ENCODE measurements at regions not wholly inside any gene's neighbourhood (a gene's known extent, or its start where the extent isn't known, plus 50 kb on each side); places are given as distances from the start of the nearest gene placed in this dataset.

DNA sequence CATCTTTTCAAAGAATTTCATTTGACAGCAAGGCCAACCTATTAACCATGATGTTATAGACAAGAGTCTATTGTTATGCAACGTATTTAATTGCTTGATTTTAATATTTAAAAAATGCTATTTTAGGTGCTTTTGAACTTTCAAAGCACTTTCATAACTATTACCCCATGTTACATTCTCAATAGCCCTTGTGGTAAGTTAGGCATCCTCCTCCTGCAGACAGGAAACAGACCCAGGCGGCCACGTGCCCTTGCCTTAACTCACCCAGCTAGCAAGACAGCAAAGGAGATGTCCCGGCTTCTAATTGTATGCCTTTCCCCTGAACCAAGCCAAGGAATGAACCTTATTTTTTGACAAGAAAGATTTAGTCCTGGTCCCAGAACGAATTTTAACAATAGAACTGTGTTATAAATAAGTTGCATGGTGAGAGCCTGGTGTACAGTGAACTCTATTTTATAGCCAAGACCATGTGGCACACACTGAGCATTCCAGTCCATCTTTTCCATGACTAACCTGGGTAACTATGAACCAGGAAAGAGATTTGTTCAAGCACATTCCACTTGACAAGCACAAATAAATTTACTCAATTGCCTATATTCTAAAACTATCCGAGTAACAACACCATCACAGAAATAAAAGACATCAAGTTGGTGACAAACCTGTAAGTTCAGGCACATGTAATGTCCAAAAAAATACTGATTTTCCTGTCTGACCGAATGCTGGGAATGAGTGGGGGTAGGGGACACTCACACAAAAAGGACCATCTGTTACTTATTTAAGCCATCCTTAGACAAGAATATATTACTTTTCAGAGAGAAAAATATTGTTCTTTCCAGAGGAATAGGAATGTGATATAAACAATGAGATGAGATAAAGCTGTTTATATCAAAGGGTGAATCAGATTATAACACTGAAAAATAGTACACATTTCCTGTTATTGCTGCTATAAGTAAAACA is 163.0 kb downstream of the EFNB2 start:
- Mint-ChIP-seq H3K4me3 (no peak overlapping the region), H3K9me3 (peaks cover 0 to 2% (median 0%) of the 10 kb centered on the region in 11 donors), H3K27me3 (peaks cover 2 to 32% (median 21%) of the 10 kb centered on the region in 5 donors), H3K4me1 (peaks cover 0 to 2% (median 0%) of the 10 kb centered on the region in 7 donors), H3K36me3 (no peaks in the 10 kb centered on the region), H3K27ac (no peak overlapping the region)
- H3K27me3 ChIP-seq (ENCODE audit: control insufficient read depth in 2 of 2, insufficient read depth in 2 of 2, low read length in 2 of 2) = no peaks in the 10 kb centered on the region
- intact Hi-C loops (cut with micrococcal nuclease) = no loop called here
- no peaks in the 10 kb centered on the region for H3K36me3 ChIP-seq (ENCODE audit: control insufficient read depth in 2 of 3, insufficient read depth in 3 of 3, low read length in 3 of 3)
- POLR2A ChIA-PET = no interaction called here
- DNase-seq (no peak), ATAC-seq (no peak)
- H3K4me3 ChIP-seq (ENCODE audit: low read length) = no peak overlapping the region
- CTCF ChIA-PET = no interaction called here
- H3K9me3 ChIP-seq (ENCODE audit: control insufficient read depth in 2 of 3, low read length in 3 of 3) = no peaks in the 10 kb centered on the region
- H3K27ac ChIP-seq (ENCODE audit: low read depth, low read length) = no peak overlapping the region
- no peaks in the 10 kb centered on the region for H3K4me1 ChIP-seq (ENCODE audit: control insufficient read depth in 2 of 2, insufficient read depth in 2 of 2, low read length in 2 of 2)

DNA sequence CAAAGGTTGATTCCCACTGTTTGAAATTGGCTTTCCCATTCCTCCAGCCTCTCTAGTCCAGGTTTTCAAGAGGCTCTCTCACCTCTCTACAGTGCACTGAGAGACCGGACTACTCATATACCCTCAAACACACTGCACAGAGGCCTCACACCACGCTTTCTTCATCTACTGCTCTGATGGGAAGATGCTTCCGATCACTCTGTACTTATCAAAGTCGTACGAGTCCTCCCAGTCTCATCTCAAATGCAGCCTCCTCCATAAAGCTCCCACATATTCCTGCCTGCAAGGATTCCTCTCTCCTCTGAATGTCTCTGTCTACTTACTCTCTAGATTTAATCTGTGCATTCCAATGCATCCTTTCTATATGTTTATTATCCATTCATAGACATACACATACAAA is 164.4 kb downstream of the EFNB2 start:
- no peaks in the 10 kb centered on the region for H3K4me1 Mint-ChIP-seq
- Histone ChIP-seq H3K36me3 (ENCODE audit: control insufficient read depth in 2 of 3, insufficient read depth in 3 of 3, low read length in 3 of 3) (no peaks in the 10 kb centered on the region), H3K27me3 (ENCODE audit: control insufficient read depth in 2 of 2, insufficient read depth in 2 of 2, low read length in 2 of 2) (no peaks in the 10 kb centered on the region), H3K4me3 (ENCODE audit: low read length) (no peak overlapping the region), H3K27ac (ENCODE audit: low read depth, low read length) (no peak overlapping the region), H3K4me1 (ENCODE audit: control insufficient read depth in 2 of 2, insufficient read depth in 2 of 2, low read length in 2 of 2) (no peaks in the 10 kb centered on the region), H3K9me3 (ENCODE audit: control insufficient read depth in 2 of 3, low read length in 3 of 3) (no peaks in the 10 kb centered on the region)
- ChIA-PET POLR2A (no interaction called here), CTCF (no interaction called here)
- H3K27me3 Mint-ChIP-seq = peaks cover 2 to 23% (median 18%) of the 10 kb centered on the region in 5 donors
- intact Hi-C loops (cut with micrococcal nuclease) = no loop called here
- peaks cover 0 to 5% (median 0%) of the 10 kb centered on the region in 11 donors for H3K9me3 Mint-ChIP-seq
- no peak for DNase-seq
- peak overlapping the region in 1 of 9 donors; percentile 4 for H3K27ac Mint-ChIP-seq
- no peak overlapping the region for H3K4me3 Mint-ChIP-seq
- no peaks in the 10 kb centered on the region for H3K36me3 Mint-ChIP-seq
- no peak for ATAC-seq

DNA sequence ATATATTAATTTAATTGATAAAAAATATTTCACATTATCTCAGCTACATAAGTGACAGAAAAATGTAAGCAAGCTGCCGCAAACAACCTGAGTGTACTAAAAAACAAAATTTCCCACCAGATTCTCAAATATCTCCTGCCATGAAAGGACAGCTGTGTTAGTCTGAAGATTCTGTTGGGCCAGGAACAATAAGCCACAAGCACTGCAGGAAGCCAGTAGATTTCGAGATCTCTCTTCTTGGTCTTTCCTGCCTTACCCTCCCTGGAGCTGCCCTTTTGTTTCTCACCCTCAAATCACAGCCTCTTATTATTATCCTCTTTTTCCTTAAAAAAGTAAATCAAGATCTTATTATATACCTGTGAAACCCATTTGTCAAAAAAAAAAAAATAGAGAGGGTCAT is 165.6 kb downstream of the EFNB2 start:
- intact Hi-C loops (cut with micrococcal nuclease) = no loop called here
- Histone ChIP-seq H3K27ac (ENCODE audit: low read depth, low read length) (no peak overlapping the region), H3K4me1 (ENCODE audit: control insufficient read depth in 2 of 2, insufficient read depth in 2 of 2, low read length in 2 of 2) (no peaks in the 10 kb centered on the region), H3K9me3 (ENCODE audit: control insufficient read depth in 2 of 3, low read length in 3 of 3) (no peaks in the 10 kb centered on the region), H3K36me3 (ENCODE audit: control insufficient read depth in 2 of 3, insufficient read depth in 3 of 3, low read length in 3 of 3) (no peaks in the 10 kb centered on the region), H3K27me3 (ENCODE audit: control insufficient read depth in 2 of 2, insufficient read depth in 2 of 2, low read length in 2 of 2) (no peaks in the 10 kb centered on the region), H3K4me3 (ENCODE audit: low read length) (no peak overlapping the region)
- no peak for ATAC-seq
- ChIA-PET POLR2A (no interaction called here), CTCF (no interaction called here)
- Mint-ChIP-seq H3K4me3 (no peak overlapping the region), H3K27me3 (peaks cover 2 to 21% (median 11%) of the 10 kb centered on the region in 5 donors), H3K4me1 (no peaks in the 10 kb centered on the region), H3K27ac (no peak overlapping the region), H3K36me3 (no peaks in the 10 kb centered on the region), H3K9me3 (peaks cover 0 to 9% (median 2%) of the 10 kb centered on the region in 11 donors)
- no peak for DNase-seq

DNA sequence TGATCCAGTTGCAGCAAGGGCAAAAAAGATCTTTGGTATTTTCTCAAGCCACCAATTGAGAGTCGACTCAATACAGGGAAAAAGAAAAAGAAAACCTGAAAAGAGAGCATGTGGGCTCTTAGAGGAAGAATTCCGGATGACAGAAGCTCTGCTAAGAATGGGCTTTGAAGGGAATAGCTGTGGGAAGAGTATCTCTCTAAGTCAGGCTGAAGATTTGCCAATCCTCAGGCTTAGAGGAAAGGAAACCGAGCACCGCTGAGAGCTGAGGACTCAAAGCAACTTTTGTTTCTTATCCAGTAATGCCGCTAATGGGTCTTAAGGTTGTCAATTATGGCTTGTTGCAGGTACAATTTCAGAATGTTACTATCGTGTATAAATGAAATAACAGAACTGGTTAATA is 166.4 kb downstream of the EFNB2 start:
- Histone ChIP-seq H3K4me3 (ENCODE audit: low read length) (no peak overlapping the region), H3K36me3 (ENCODE audit: control insufficient read depth in 2 of 3, insufficient read depth in 3 of 3, low read length in 3 of 3) (no peaks in the 10 kb centered on the region), H3K27me3 (ENCODE audit: control insufficient read depth in 2 of 2, insufficient read depth in 2 of 2, low read length in 2 of 2) (no peaks in the 10 kb centered on the region), H3K4me1 (ENCODE audit: control insufficient read depth in 2 of 2, insufficient read depth in 2 of 2, low read length in 2 of 2) (no peaks in the 10 kb centered on the region), H3K27ac (ENCODE audit: low read depth, low read length) (no peak overlapping the region), H3K9me3 (ENCODE audit: control insufficient read depth in 2 of 3, low read length in 3 of 3) (no peaks in the 10 kb centered on the region)
- intact Hi-C loops (cut with micrococcal nuclease) = no loop called here
- POLR2A ChIA-PET = no interaction called here
- peaks cover 2 to 21% (median 9%) of the 10 kb centered on the region in 5 donors for H3K27me3 Mint-ChIP-seq
- no peak for ATAC-seq
- H3K36me3 Mint-ChIP-seq = no peaks in the 10 kb centered on the region
- H3K4me3 Mint-ChIP-seq = no peak overlapping the region
- no peak for DNase-seq
- peaks cover 0 to 17% (median 3%) of the 10 kb centered on the region in 11 donors for H3K9me3 Mint-ChIP-seq
- no peaks in the 10 kb centered on the region for H3K4me1 Mint-ChIP-seq
- CTCF ChIA-PET = no interaction called here
- no peak overlapping the region for H3K27ac Mint-ChIP-seq

DNA sequence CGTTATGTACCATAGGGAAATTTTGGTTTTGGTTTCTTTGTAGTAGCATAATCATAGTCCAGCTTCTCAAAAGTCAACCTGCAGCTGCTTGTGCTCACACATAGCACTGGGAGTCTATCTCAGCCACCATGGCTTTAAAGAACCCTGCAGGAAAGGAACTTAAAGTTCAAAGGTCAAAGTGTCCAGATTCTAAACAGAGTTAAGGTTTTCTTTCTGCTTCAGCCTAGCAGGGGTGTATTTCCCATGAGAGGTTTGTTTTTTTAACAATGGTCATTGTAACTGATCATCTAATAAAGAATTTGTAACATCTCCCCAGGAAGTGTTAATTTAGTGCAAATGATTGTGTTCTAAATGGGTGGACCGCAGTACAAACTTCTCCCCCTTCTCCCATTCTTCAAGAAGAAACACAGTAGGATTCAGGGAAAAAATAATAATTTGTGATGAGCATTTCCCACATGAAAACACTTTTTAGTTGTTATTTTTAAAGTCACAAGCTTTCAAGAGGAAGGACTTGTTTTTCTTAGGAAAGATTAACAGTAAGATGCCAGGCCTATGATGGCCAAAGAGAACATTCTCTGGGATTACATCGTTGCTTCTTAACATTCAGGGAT is 168.0 kb downstream of the EFNB2 start:
- no peaks in the 10 kb centered on the region for H3K36me3 Mint-ChIP-seq
- no peaks in the 10 kb centered on the region for H3K36me3 ChIP-seq (ENCODE audit: control insufficient read depth in 2 of 3, insufficient read depth in 3 of 3, low read length in 3 of 3)
- no peak overlapping the region for H3K27ac Mint-ChIP-seq
- H3K4me1 ChIP-seq (ENCODE audit: control insufficient read depth in 2 of 2, insufficient read depth in 2 of 2, low read length in 2 of 2) = no peaks in the 10 kb centered on the region
- peaks cover 0 to 18% (median 5%) of the 10 kb centered on the region in 11 donors for H3K9me3 Mint-ChIP-seq
- H3K27me3 Mint-ChIP-seq = peaks cover 2 to 14% (median 7%) of the 10 kb centered on the region in 5 donors
- H3K27me3 ChIP-seq (ENCODE audit: control insufficient read depth in 2 of 2, insufficient read depth in 2 of 2, low read length in 2 of 2) = no peaks in the 10 kb centered on the region
- no peak overlapping the region for H3K4me3 Mint-ChIP-seq
- H3K4me3 ChIP-seq (ENCODE audit: low read length) = no peak overlapping the region
- no peak overlapping the region for H3K27ac ChIP-seq (ENCODE audit: low read depth, low read length)
- H3K4me1 Mint-ChIP-seq = no peaks in the 10 kb centered on the region
- DNase-seq (no peak), ATAC-seq (no peak)
- intact Hi-C loops (cut with micrococcal nuclease) = no loop called here
- POLR2A ChIA-PET = no interaction called here
- H3K9me3 ChIP-seq (ENCODE audit: control insufficient read depth in 2 of 3, low read length in 3 of 3) = no peaks in the 10 kb centered on the region
- CTCF ChIA-PET = interaction anchor here (0.5 kb wide), 1 partner anchor 18 kb away, joined by 3 read pairs; no protein-coding TSS in a partner anchor

DNA sequence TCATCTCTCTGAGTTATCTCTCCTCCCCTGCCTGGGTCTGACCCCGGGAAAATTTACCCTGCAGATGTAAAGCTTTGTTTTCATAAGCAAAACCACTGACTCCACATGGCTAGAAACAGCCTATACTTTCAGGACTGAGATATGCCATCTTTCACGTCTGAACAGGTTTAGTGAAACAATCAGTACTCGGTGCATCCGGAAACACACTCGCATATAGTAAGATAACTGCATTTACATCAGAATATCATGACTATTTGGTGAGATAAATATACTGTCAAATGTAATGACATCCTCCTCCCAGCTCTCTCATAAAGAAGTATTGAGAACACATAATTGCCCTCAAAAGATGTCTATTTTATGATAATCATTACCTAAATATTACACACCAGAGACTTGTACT is 172.8 kb downstream of the EFNB2 start:
- H3K36me3 ChIP-seq (ENCODE audit: control insufficient read depth in 2 of 3, insufficient read depth in 3 of 3, low read length in 3 of 3) = no peaks in the 10 kb centered on the region
- H3K9me3 Mint-ChIP-seq = peaks cover 0 to 25% (median 6%) of the 10 kb centered on the region in 11 donors
- intact Hi-C loops (cut with micrococcal nuclease) = no loop called here
- no peak overlapping the region for H3K4me3 ChIP-seq (ENCODE audit: low read length)
- no peaks in the 10 kb centered on the region for H3K27me3 ChIP-seq (ENCODE audit: control insufficient read depth in 2 of 2, insufficient read depth in 2 of 2, low read length in 2 of 2)
- no peaks in the 10 kb centered on the region for H3K4me1 Mint-ChIP-seq
- no peak overlapping the region for H3K27ac ChIP-seq (ENCODE audit: low read depth, low read length)
- no peaks in the 10 kb centered on the region for H3K36me3 Mint-ChIP-seq
- CTCF ChIA-PET = no interaction called here
- DNase-seq (no peak), ATAC-seq (no peak)
- H3K4me3 Mint-ChIP-seq = no peak overlapping the region
- H3K4me1 ChIP-seq (ENCODE audit: control insufficient read depth in 2 of 2, insufficient read depth in 2 of 2, low read length in 2 of 2) = no peaks in the 10 kb centered on the region
- peaks cover 0 to 17% (median 0%) of the 10 kb centered on the region in 5 donors for H3K27me3 Mint-ChIP-seq
- POLR2A ChIA-PET = no interaction called here
- H3K9me3 ChIP-seq (ENCODE audit: control insufficient read depth in 2 of 3, low read length in 3 of 3) = no peaks in the 10 kb centered on the region
- H3K27ac Mint-ChIP-seq = no peak overlapping the region
